ENCODE measurements at regions not wholly inside any gene's neighbourhood (a gene's known extent, or its start where the extent isn't known, plus 50 kb on each side); places are given as distances from the start of the nearest gene placed in this dataset.

DNA sequence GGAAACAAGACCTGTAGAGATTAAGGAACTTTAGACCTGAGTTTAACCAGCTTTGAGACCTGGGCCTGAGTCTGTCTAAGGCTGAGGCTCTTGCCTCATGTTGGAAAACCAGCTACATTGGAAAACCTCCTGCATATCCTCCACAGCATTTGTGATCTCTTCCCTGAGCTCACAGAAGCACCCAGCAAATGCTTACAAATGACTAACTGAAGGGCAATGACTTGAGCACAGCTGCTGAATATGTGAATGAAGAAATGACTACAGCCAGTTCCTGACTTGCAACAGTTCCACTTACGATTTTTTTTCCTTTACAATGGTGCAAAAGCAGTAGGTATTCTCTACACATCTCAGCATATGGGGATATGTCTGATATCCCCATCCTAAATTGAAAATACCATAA is 112.4 kb upstream of the RREB1 start:
- H3K4me3 ChIP-seq (ENCODE audit: low read length) = no peak overlapping the region
- TF ChIP-seq, protein P1, sequence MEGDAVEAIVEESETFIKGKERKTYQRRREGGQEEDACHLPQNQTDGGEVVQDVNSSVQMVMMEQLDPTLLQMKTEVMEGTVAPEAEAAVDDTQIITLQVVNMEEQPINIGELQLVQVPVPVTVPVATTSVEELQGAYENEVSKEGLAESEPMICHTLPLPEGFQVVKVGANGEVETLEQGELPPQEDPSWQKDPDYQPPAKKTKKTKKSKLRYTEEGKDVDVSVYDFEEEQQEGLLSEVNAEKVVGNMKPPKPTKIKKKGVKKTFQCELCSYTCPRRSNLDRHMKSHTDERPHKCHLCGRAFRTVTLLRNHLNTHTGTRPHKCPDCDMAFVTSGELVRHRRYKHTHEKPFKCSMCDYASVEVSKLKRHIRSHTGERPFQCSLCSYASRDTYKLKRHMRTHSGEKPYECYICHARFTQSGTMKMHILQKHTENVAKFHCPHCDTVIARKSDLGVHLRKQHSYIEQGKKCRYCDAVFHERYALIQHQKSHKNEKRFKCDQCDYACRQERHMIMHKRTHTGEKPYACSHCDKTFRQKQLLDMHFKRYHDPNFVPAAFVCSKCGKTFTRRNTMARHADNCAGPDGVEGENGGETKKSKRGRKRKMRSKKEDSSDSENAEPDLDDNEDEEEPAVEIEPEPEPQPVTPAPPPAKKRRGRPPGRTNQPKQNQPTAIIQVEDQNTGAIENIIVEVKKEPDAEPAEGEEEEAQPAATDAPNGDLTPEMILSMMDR (conservative IDR thresholded peaks at IDR 0.05; ENCODE audit: low read depth, low read length) = no peak
- DNase-seq (ENCODE audit: low read depth) = no peak

DNA sequence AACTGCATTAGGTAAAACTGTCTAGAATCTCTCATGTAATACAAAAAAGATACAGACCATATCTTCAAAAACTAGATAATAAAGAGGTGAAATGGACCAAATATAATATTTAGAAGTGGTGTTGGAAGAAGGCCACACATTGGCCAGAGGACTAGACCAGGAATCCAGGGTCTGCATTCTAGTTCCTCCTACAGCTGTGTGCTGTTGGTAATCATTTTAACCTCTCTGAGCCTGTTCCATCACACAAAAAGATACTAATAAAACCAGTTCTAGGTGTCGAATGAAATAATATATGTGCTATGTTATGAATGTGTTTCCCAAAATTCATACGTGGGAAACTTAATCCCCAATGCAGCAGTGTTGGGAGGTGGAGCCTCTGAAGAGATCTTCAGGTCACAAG is 111.6 kb upstream of the RREB1 start:
- TF ChIP-seq, protein P1 (conservative IDR thresholded peaks at IDR 0.05; ENCODE audit: low read depth, low read length) = no peak
- DNase-seq (ENCODE audit: low read depth) = no peak

DNA sequence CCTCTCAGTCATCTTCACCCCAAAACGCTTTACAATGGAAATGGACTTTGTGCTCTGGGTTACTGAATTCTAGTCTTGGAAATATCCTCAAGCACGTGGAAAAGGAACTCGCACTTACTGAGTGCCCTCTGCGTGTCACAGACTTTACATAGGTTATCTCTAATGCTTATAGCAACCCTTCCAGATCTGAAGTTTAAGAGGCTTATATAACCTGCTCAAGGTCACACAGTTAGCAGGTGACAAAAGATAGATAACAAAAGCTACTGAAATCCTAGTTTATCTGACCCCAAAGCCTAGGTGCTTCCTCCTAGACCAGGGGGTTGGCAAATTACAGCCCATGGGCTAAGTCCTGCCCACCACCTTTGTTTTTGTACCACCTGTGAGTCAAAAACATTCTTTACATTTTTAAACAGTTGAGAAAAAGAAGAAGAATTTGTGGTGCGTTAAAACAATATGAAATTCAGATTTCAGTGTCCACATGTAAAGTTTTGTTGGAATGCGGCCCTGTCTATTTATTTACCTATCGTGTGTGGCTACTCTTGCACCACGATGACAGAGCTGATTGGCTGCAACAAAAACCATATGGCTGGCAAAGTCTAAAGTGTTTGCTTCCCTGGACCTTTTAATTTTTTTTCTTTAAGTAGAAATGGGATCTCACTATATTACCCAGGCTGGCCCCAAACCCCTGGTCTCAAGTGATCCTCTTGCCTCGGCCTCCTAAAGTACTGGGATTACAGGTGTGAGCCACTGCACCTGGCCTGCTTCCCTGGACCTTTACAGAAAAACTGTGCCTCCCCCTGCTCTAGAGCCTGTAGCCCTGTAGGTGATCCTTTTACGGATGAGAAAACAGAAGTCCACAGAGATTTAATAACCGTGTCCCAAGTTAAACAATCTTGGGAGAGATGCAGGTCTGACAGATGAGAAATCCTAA is 110.2 kb upstream of the RREB1 start:
- DNase-seq (ENCODE audit: low read depth) = no peak
- TF ChIP-seq, protein P1 (conservative IDR thresholded peaks at IDR 0.05; ENCODE audit: low read depth, low read length) = no peak
- H3K4me3 ChIP-seq (ENCODE audit: low read length) = no peak overlapping the region

More for the DNA sequence above, 111.6 kb upstream of the RREB1 start:
- H3K4me3 ChIP-seq (ENCODE audit: low read length) = no peak overlapping the region

DNA sequence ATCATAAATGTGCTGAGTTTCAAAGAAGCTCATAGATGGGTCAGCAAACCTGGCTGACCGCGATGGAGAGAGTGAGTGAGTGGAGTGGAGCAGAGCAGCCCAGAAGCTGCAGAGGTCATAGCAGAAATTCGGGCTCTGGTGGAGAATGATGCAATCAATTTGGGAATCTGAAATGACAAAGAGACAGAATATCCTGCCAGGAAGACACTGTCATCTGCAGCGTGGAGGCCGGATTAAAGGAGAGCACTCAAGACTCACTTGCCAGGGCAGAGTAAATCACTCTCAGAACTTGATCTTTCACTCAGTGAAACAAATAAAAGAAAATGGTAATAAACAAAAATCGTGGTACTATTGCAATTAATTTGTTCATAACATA is 109.6 kb upstream of the RREB1 start:
- no peak overlapping the region for H3K4me3 ChIP-seq (ENCODE audit: low read length)
- DNase-seq (ENCODE audit: low read depth) = no peak
- TF ChIP-seq, protein P1 (conservative IDR thresholded peaks at IDR 0.05; ENCODE audit: low read depth, low read length) = no peak

DNA sequence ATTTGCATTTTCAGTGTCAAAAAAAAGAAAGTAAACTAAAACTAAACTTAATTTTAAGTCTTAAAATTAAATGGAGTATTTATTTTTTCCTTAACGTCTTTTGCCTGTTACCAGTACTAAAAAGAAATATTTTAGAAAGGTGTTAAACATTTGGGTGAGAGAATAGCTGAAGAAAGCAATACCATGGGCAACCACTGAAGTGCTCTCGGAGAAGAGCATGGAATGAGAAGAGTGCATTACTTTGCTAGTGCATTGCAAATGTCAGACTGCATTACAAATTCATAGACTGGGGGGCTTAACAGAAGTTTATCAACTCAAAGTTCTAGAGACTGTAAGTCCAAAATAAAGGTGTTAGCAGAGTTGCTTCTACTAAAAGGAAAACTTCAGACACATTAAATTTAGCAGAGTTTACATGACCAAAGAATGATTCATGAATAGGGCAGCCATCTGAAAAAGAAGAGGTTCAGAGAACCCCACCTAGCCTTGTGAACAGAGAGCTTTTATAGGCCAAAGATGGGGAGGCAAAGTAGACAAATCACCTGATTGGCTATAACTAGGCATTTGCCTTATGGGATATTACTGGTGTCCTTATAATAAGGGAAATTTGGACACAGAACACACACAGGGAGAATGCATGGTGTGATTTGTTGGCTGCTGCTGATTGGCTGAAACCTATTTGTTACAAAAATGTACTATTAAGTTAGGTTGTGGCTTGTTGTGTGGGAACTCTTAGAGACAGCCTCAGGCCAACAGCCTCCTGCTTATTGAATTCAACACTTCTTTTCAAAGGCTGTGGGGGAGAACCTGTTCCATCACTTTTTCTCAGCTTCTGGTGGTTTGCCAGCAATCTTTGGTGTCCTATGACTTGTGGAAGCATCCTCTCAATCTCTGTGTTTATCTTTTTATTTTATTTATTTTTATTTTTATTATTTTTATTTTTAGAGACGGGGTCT is 106.7 kb upstream of the RREB1 start:
- TF ChIP-seq, protein P1 (conservative IDR thresholded peaks at IDR 0.05; ENCODE audit: low read depth, low read length) = no peak
- no peak overlapping the region for H3K4me3 ChIP-seq (ENCODE audit: low read length)
- no peak for DNase-seq (ENCODE audit: low read depth)

DNA sequence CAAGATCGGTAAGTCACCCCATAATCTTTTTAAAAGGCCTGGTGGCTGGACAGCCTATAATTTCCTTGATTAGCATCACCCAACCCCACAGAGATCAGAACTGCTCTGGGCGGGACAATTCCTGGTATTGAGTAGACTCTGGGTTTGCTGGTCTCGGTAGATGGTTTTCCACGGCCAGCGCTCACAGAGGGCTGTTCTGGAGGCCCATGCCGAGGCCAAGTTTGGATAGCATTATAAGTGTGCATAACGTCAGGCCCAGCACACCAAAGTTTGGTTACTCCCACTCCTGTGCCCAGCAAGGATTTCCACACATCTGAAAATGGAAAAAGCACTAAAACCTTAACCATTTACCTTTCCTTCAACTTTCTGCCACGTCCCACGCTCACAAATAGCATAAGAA is 104.7 kb upstream of the RREB1 start:
- no peak overlapping the region for H3K4me3 ChIP-seq (ENCODE audit: low read length)
- DNase-seq (ENCODE audit: low read depth) = no peak
- TF ChIP-seq, protein P1 (conservative IDR thresholded peaks at IDR 0.05; ENCODE audit: low read depth, low read length) = no peak
